ENCODE measurements at regions not wholly inside any gene's neighbourhood (a gene's known extent, or its start where the extent isn't known, plus 50 kb on each side); places are given as distances from the start of the nearest gene placed in this dataset.

- DNase-seq (ENCODE audit: insufficient read length, low spot score) = no peak
- no peak for TF ChIP-seq CTCF (IDR thresholded peaks at IDR 0.05; ENCODE audit: insufficient read depth, missing control alignments)
- FAIRE-seq = no peak
Observed at GRCh38 chr7:41024126-41024525, 678.8 kb downstream of the INHBA start.

GRCh38 chr7:41020056-41020455 is 682.8 kb downstream of the INHBA start:
- no peak for FAIRE-seq
- no peak for TF ChIP-seq CTCF (IDR thresholded peaks at IDR 0.05; ENCODE audit: insufficient read depth, missing control alignments)

GRCh38 chr7:41013117-41013516 is 689.8 kb downstream of the INHBA start:
- no peak for DNase-seq (ENCODE audit: insufficient read length, low spot score)
- no peak for FAIRE-seq
- no peak for TF ChIP-seq CTCF (IDR thresholded peaks at IDR 0.05; ENCODE audit: insufficient read depth, missing control alignments)

More at GRCh38 chr7:41020056-41020455, 682.8 kb downstream of the INHBA start:
- DNase-seq (ENCODE audit: insufficient read length, low spot score) = no peak

GRCh38 chr7:41012041-41012440 is 690.8 kb downstream of the INHBA start:
- DNase-seq (ENCODE audit: insufficient read length, low spot score) (no peak), FAIRE-seq (no peak)
- no peak for TF ChIP-seq CTCF (IDR thresholded peaks at IDR 0.05; ENCODE audit: insufficient read depth, missing control alignments)

GRCh38 chr7:41010967-41011366 is 691.9 kb downstream of the INHBA start:
- DNase-seq (ENCODE audit: insufficient read length, low spot score) = no peak
- no peak for TF ChIP-seq CTCF (IDR thresholded peaks at IDR 0.05; ENCODE audit: insufficient read depth, missing control alignments)
- no peak for FAIRE-seq

GRCh38 chr7:41010418-41010817 is 692.5 kb downstream of the INHBA start:
- TF ChIP-seq CTCF (IDR thresholded peaks at IDR 0.05; ENCODE audit: insufficient read depth, missing control alignments) = no peak
- DNase-seq (ENCODE audit: insufficient read length, low spot score) (no peak), FAIRE-seq (no peak)

- TF ChIP-seq CTCF (IDR thresholded peaks at IDR 0.05; ENCODE audit: insufficient read depth, missing control alignments) = no peak
- DNase-seq (ENCODE audit: insufficient read length, low spot score) (no peak), FAIRE-seq (no peak)
Observed at GRCh38 chr7:41007811-41008210, 695.1 kb downstream of the INHBA start.

All from D721Med (cell line).